ENCODE measurements at regions not wholly inside any gene's neighbourhood (a gene's known extent, or its start where the extent isn't known, plus 50 kb on each side); places are given as distances from the start of the nearest gene placed in this dataset.

DNA sequence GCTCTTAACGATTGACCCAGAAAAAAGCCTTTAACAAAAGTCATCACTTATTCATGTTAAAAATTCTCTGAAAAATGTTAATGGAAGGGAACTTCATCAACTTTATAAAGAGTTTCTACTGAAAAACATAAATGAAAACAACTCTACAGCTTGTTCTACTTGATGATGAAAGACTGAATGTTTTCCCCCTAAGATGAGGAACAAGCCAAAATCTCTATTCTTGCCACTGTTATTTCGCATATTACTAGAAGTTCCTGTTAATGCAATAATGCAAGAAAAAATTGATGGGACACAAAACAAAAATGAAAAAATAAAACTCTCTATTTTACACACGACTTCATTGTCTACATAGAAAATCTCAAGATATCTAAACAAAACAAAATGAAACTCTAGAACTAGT is 249.8 kb upstream of the AKR1E2 start:
- no peak for DNase-seq

DNA sequence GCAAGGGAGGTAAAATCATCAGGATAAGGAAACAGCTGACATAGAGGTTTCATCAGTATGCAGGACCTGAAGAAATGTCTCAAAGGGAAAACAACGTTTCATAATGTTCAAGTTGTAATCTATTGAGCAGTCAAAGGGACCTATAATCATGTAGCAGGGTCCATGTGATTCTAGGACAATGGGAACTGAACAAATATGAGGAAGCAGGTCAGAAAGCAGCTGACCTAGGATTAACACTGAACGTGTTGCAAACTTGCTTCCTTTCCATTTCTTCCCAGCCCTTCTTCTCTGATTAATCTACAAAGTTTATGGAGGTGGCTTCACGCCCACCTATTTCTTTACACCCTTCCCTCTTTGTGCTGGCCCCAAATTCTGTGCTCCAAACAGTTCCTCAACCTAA is 256.9 kb upstream of the AKR1E2 start:
- no peak for DNase-seq

DNA sequence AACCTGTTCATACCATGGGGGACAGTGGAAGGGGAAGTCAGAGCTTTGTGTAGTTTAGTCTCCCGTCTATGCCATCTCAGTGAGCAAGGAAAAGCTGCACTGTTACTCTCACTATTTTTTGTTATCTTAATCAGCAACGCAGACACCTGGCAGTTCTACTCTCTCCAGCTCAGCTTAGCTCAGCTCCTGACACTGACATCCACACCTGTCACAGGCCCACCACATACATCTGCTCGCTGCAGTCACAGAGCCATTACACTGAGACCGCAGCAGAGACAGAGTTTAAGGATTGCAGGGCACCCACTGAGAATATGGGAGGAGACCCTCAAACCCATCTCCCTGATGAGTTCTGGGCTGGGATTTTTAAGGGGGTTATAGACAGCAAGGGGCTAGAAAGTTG is 257.3 kb upstream of the AKR1E2 start:
- DNase-seq: no peak

DNA sequence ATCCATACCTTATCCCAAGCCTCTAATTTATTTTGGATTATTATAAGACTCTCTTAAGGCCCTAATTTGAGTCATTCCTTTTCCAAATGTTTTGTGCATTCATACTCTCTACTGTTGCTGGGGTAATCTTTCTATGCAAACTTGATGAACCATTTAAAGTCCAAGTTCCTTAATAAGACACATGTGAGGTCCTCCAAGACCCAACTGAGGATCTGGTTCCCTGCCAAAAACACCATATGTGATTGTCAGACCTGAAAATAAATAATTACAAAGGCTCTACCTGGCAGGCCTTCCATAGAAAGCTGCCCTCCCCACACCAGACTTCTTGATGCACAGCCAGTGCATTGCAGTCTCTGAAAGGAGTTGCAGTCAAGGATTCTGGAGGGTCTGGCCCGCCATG is 257.9 kb upstream of the AKR1E2 start:
- DNase-seq: no peak

DNA sequence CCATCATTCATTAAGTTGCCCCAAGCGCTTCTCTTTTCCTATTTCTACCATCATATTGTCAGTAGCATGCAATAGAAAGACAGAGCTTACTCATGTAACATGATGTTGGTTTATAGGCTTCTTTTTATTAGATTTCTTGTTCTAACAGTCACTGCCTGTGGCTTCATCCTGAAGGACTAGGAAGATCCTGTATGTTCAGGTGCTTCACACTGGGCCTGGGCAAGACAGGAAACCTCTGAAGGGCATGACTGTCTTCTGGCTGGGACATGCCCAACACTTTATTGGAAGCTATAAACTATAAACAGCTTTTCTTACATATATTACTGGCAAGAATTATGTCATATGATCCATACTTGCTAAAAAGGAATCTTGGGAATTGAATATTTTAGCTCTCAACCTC is 258.4 kb upstream of the AKR1E2 start:
- no peak for DNase-seq

DNA sequence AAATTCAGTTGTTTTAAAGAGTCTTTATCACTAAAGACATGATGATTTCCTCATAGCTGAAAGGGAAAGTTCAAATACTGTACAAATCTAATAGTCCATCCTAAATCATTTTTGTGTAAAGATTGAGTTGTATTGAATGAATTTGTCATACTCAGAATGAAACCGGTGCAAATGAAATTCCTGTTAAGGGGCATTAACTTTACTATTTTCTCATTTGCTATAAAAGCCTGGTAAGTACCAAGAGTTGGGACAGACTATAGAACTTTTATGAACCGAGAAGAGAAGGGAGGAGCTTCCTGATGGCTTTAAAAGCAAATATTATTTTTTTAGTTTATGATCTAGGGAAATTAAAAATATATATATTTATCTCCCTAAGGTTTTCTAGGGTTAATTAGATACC is 260.0 kb upstream of the AKR1E2 start:
- no peak for DNase-seq

- DNase-seq: no peak
Measured at GRCh38 chr10:4561296-4561695, 264.7 kb upstream of the AKR1E2 start.

GRCh38 chr10:4557469-4557868 is 268.5 kb upstream of the AKR1E2 start:
- DNase-seq: no peak

DNA sequence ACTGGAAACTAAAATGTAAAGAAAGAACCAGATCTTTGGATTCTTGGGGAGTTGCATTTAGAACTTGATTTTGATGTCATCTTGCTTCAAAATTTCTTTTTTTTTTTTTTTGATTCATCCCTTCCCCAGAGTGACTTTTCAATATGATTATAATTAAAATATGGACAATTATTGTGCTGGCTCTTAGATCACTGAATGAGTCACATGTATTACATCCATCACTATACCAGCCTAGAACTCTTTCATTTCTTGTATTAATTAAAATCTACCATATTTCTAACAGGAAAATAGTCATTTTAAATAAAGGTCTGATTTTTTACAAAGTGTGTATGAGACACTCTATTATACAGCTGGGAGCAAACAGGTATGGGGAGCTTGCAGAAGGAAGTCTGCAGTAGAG is 269.5 kb upstream of the AKR1E2 start:
- no peak for DNase-seq

- DNase-seq: no peak
Measured at GRCh38 chr10:4555920-4556319, 270.1 kb upstream of the AKR1E2 start.

DNA sequence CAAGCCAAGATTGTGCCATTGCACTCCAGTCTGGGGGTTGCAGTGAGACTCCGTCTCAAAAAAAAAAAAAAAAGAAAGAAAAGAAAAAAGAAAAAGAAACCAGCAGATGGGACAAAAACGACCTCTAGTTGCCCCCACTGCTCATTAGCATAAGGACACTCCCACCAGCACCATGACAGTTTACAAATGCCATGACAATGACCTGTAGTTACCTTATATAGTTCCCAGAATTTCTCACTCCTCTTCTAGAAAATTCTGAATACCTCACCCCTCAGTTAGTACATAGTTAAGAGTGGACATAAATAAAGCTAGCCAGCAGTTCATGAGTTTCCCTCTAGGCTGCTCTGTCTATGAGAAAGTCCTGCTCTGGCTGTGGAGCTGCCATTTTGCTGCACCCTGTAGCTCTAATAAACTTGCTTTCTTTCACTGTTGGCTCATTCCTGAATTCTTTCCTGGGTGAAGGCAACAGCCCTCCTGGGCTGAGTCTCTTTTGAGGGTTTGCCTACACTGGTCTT is 276.8 kb upstream of the AKR1E2 start:
- no peak for DNase-seq

- no peak for DNase-seq
Measured at GRCh38 chr10:4546931-4547330, 279.1 kb upstream of the AKR1E2 start.

- no peak for DNase-seq
Measured at GRCh38 chr10:4546500-4546899, 279.5 kb upstream of the AKR1E2 start.

GRCh38 chr10:4545062-4545461 is 280.9 kb upstream of the AKR1E2 start:
- DNase-seq: no peak

- no peak for DNase-seq
Measured at GRCh38 chr10:4543938-4544533, 282.0 kb upstream of the AKR1E2 start.

GRCh38 chr10:4541292-4541691 is 284.7 kb upstream of the AKR1E2 start:
- peak; percentile 93 for DNase-seq

- no peak for DNase-seq
Measured at GRCh38 chr10:4538016-4538415, 288.0 kb upstream of the AKR1E2 start.

DNA sequence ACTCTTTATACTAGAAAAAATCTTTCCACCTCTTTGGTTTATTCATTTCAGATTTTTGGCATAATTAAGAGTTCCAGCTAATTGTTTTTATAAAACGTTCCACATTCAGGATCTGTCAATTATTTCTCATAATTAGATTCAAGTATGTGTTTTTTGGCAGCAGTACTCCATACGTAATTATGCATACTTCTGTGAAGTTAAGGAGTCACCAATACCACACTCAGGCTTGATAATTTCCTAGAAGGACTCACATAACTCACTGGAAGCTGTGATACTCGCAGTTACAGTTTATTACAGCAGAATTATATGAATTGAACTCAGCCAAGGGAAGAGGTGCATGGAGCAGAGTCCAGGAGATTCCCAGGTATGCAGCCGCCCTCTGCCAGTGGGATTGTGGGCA is 290.5 kb upstream of the AKR1E2 start:
- no peak for DNase-seq

DNA sequence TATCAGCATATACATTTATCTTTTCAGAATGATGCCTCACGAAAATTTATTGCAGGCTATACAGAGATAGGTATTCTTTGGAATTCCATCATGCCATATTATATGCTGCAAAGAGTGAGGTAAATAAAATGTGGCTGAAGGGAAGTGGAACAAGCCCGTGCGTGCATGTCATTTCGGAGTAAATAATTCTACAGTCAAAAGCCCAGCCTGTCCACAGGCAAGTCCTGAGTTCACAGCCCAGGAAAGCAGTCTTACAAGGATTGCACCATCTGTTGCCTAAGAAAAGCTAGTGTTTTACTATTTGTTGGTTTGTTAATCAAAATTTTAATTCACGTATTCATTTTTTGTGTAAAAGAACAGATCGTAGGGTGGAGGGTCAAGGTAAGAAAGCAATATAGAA is 292.4 kb upstream of the AKR1E2 start:
- no peak for DNase-seq

DNA sequence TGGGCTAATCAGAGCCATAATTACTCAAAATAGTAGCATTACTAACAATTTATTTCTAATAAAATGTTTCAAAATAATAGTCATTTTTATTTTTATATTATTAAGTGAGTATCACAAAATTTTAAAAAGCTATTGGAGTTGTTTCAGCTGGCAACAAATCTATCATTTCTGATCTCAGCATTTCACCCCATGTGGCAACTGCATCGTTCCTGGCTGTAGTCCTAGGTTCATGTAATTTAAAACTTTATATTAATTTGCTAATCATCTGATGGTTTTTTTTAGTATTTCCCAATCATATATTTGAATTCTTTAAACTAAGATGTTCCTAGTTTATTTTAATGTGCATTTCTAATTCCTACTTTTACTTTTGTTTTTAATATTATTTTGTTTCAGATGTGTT is 293.0 kb upstream of the AKR1E2 start:
- no peak for DNase-seq

- DNase-seq: no peak
Measured at GRCh38 chr10:4532467-4532866, 293.5 kb upstream of the AKR1E2 start.

- DNase-seq: no peak
Measured at GRCh38 chr10:4532011-4532410, 294.0 kb upstream of the AKR1E2 start.

- no peak for DNase-seq
Measured at GRCh38 chr10:4529266-4529665, 296.7 kb upstream of the AKR1E2 start.

GRCh38 chr10:4527281-4527970 is 298.6 kb upstream of the AKR1E2 start:
- no peak for DNase-seq

DNA sequence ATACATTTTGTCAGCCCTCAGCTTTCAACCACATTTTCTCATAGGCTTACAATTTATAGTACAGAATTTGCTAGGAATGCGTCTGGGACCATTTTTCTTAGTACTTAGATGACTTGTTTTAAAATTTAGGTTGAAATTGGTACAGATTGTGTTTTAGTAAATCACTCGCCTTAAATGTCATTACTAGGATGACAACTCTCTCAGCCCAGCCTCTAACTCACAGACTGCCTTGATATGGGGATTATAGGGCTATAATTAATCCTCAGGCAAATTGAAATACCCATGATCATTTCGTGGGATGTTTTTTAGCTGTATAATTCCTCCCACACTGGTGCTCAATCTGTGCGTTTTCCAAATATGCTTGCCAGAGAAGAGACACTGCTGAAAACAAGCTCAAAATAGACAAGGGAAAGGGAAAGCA is 299.7 kb upstream of the AKR1E2 start:
- no peak for DNase-seq
